Midbrain (tissue), 1 donor: ENCODE measurements at regions not wholly inside any gene's neighbourhood (a gene's known extent, or its start where the extent isn't known, plus 50 kb on each side); places are given as distances from the start of the nearest gene placed in this dataset.

Experiments
- DNase-seq: peaks from one replicate; lab custom pipeline; 2025; lab: John Stamatoyannopoulos, UW

DNA sequence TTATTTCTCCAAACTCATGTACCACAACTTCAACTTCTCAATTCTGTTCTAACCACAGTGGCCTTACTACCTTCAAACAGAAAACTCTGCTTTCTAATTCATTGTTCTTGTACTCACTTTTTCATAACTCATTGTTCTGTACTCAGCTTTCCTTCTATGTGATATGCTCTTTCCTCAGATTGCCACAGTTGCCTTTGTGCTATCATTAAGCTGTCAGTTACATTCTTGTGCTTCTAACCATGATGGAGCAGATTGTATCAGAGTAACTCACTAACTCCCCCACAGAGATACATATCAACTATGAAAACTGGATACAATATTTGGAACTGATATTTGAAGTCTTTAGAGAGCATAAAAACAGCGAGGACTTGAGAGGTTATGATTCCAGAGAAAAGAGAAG lies 1213.7 kb downstream of the KCNT2 start:
- DNase-seq: no peak

DNA sequence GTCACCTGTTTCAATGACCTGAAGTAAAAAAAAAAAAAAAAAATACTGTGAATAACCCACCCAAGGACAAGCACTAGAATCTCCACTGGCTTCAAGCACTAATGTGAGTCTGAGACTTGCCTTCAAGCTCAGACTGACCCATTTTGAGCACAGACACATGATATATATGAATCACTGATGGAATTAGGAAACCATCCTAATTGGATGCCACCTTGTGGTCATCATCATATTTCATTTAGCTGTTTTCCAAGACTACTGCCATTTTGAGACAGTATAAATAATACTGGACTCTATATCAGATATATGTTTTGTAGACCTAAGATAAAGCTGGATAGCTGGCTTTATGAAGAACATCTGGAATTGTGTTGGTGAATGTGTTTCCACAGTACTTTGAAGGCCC lies 1232.0 kb downstream of the KCNT2 start:
- no peak for DNase-seq

- no peak for DNase-seq
Measured at GRCh38 chr1:195373856-195374255, 1234.4 kb downstream of the KCNT2 start.

GRCh38 chr1:195345149-195345548 lies 1263.1 kb downstream of the KCNT2 start:
- no peak for DNase-seq

DNA sequence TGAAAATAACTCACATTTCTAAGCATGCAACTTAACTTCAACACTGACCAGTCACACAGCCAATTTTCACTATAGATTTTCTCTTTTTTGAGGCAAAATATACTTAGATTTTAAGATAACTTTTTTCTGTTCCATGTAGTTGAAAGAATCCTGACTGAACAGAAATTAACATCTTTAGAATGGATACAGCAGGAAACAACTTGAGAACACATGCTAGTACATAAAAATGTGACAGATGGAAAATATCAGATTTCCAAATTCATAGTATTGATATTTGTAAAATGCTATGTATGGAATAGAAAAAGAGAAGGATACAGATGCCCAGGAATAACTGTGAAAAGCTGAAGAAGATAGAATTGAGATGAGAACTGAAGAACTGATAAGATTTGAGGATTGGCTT lies 1270.6 kb downstream of the KCNT2 start:
- DNase-seq: no peak

DNA sequence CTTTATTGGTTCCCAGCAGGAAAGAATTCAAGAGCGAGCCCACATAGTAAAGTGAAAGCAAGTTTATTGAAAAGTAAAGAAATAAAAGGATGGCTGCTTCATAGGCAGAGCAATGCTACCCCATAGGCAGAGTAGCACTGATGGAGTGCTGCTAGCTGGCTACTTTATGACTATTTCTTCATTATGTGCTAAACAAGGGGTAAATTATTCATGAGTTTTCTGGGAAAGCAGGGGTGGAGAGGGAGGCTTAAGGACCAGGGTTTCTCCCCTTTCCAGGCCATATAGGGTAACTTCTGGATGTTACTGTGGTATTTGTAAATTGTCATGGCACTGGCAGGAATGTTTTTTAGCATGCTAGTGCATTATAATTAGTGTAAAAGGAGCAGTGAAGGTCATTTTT lies 1271.4 kb downstream of the KCNT2 start:
- no peak for DNase-seq

DNA sequence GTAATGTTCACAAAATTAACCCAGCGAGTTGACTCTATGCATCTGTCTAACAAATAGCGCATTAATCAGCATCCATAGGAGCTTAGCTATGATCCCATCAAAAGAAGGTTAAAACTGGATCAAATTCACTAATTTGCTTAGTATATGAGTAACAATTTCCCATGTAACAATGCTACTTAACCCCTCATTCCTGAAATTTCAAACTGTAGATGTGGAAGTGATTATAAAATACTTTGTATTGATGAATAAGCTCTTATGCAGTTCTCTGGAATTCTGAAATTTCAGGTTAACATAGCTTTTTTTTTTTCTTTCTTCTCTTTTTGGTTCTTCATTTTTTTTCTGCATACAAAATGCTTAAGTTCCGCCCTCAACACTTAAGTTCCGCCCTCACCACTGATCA lies 1272.7 kb downstream of the KCNT2 start:
- no peak for DNase-seq

GRCh38 chr1:195332102-195332501 lies 1276.1 kb downstream of the KCNT2 start:
- DNase-seq: no peak

DNA sequence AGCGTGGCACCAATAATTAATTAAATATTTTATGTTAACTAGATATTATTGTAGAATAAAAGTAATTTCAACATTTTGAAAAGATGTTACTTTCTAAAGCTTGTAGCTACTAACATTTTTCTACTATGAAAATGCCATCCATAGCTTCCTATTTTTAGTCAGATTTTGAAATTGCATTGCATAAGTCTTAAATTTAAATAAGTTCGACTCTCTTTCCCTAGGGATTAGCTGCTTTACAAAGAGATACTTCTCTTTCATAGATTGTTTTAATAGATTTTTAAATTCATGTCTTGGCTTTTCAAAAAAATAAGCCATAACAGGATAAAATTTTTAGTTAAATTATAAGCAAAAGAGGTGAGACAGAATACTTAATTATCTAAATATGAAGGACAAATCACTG lies 1279.6 kb downstream of the KCNT2 start:
- DNase-seq: no peak

DNA sequence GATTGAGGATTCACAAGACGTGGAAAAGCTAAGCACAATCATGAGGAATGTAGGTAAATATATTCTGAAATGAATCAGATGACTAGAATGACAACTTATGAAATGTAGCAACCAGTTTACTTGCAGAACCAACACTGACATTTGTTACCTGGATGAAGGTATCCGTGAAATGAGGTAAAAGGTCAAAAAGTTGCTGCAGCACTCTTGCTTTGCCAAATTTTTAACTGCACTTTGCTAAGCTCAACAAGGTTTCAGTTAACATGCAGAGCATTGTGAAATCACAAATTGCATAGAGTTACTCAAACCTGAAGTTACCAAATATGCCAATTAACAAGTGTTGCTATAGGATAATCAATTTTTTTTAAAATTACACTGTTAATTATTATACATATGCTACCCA lies 1280.1 kb downstream of the KCNT2 start:
- DNase-seq: no peak

- DNase-seq: no peak
Measured at GRCh38 chr1:195327361-195327760, 1280.9 kb downstream of the KCNT2 start.

DNA sequence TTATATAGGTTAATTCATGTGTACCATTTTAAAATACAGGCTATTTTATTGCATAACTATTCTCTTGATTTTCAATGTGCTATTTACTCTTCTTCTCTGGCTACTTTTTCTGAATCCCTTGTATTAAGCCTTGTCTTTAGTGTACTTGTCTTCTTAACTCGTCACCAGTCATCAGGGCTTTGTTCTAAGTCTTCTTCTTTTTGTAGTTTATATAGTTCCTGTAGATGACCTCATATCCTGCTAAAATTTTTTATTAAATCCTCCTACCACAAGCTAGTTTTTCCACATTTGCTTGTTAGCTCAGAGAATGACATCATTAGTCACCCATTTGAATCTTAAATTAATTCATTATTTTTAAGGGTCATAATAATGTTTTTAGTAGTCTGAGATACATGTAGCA lies 1281.9 kb downstream of the KCNT2 start:
- DNase-seq: no peak

DNA sequence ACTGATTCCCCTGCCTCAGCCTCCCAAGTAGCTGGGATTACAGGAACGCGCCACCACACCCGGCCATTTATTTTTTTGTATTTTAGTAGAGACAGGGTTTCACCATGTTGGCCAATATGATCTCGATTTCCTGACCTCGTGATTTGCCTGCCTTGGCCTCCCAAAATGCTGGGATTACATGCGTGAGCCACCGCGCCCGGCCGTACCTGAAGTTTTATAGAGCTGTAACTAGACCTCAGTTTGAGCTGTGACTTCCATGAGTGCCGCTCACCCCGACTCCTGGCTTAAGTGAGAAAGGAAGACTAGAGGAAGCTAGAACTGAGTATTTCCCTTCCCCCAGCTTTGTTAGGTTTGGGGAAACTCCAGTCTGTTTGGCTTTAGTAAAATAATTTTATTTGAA lies 1283.1 kb downstream of the KCNT2 start:
- no peak for DNase-seq

DNA sequence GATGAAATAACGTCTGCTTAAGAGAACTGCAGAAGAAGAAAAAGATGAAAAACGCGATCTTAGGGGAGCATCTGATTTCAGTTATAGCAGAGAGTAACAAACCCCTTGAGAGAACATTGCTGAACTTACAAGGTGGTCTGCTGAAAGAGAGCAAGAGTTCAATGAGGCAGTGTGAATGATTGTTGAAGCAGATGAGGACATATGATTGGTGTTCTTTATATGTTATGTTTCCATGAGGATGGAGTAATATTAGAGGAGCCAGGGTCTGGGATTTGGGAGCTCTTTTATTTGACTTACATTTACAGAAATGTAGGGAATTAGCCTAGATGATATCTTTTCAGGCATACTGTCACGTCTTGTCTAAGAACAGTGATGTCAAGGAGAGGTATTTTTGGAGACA lies 1302.0 kb downstream of the KCNT2 start:
- no peak for DNase-seq

DNA sequence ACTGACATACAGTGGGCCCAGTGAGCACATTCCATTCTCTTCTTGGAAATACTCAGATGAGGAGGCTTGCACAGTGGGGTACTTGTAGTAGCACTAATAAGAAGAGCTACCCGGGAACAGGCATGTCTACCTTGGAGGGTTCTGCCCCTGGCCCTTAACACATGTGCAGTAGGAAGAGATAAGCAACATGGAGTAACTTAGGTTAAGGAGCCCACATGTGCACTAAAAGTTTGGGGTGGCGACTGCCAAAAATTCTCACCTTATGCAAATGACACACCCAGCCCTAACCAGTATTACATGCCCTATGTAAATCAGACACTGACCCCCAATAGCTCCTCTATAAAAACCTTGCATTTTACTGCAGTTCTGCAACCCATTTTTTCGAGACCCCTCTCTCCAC lies 1313.3 kb downstream of the KCNT2 start:
- DNase-seq: no peak

- no peak for DNase-seq
Measured at GRCh38 chr1:195278644-195279043, 1329.6 kb downstream of the KCNT2 start.

- DNase-seq: no peak
Measured at GRCh38 chr1:195275710-195276109, 1332.5 kb downstream of the KCNT2 start.

- no peak for DNase-seq
Measured at GRCh38 chr1:195251900-195252299, 1356.3 kb downstream of the KCNT2 start.

GRCh38 chr1:195243492-195243891 lies 1364.7 kb downstream of the KCNT2 start:
- DNase-seq: no peak

GRCh38 chr1:195241066-195241465 lies 1367.2 kb downstream of the KCNT2 start:
- DNase-seq: no peak

- no peak for DNase-seq
Measured at GRCh38 chr1:195238313-195238712, 1369.9 kb downstream of the KCNT2 start.

GRCh38 chr1:195236991-195237889 lies 1371.0 kb downstream of the KCNT2 start:
- no peak for DNase-seq

- no peak for DNase-seq
Measured at GRCh38 chr1:195218428-195219212, 1389.6 kb downstream of the KCNT2 start.
